HCT116 (cell line): ENCODE measurements at regions not wholly inside any gene's neighbourhood (a gene's known extent, or its start where the extent isn't known, plus 50 kb on each side); places are given as distances from the start of the nearest gene placed in this dataset.

Experiments used
- ATAC-seq: fragments of 200-7000 bp; cut with Tn5 transposase; 2 replicates; pipeline ENCODE4 v1.9.1; 2020; ENCODE audit warnings: mild to moderate bottlenecking, moderate library complexity
- BruUV-seq: library from RNA; stranded (reverse); fragments of 400-500 nt; replicated peaks from 2 replicates; lab custom pipeline; 2021; lab: Mats Ljungman, UMichigan
- CTCF ChIA-PET: fragments of 300-600 bp; sonication (Branson Sonifier 250); formaldehyde crosslinking; loops from one replicate; lab custom pipeline; 2021; ENCODE audit warnings: antibody characterized with exemption; lab: Charles Lee
- POLR2A ChIA-PET: fragments of 300-600, 350-600 bp; sonication (Branson Sonifier 250); formaldehyde crosslinking; loops from one replicate; lab custom pipeline; 2021; ENCODE audit warnings: antibody characterized with exemption; lab: Charles Lee
- RAD21 ChIA-PET, 2 experiments: fragments of 300-600 bp; sonication (Branson Sonifier 250); formaldehyde crosslinking; loops; one replicate each; lab custom pipeline; 2023; ENCODE audit warnings: low total read pairs in 2 of 2; ENCODE audit not compliant: uncharacterized antibody in 2 of 2, unreplicated experiment in 2 of 2, low non-redundant PET in 1 of 2; lab: Charles Lee
- DNase-seq: peaks from one replicate; pipeline ENCODE4 v3.0.0-alpha.2; 2010; ENCODE audit warnings: low read depth, low spot score
- H2AFZ ChIP-seq: fragments of 200-600 bp; shearing (Covaris generic), sonication (generic); 2 replicates; pipeline ENCODE4 v1.6.1; 2017; ENCODE audit warnings: low read depth, mixed run types, mixed read lengths, antibody characterized with exemption, low read length; ENCODE audit not compliant: poor library complexity, severe bottlenecking
- H3K27ac ChIP-seq: 2 replicates; pipeline ENCODE4 v1.5.1; 2012; ENCODE audit warnings: low read depth, low read length
- H3K27me3 ChIP-seq: fragments of 200-600 bp; sonication (generic); 2 replicates; pipeline ENCODE4 v1.6.1; 2016; ENCODE audit warnings: mixed run types, low read length, mixed read lengths; ENCODE audit not compliant: insufficient read depth
- H3K36me3 ChIP-seq, 2 experiments: fragments of 200-500 bp in 1 of 2; fragments of 200-600 bp in 1 of 2; sonication (Bioruptor generic) in 1 of 2; sonication (generic) in 1 of 2; 2 replicates each; pipeline versions ENCODE4 v1.5.1 to v1.6.1; 2014 to 2016; ENCODE audit warnings: low read length in 2 of 2, inconsistent platforms in 1 of 2, mixed read lengths in 1 of 2, mixed run types in 1 of 2; ENCODE audit not compliant: insufficient read depth in 2 of 2, control insufficient read depth in 1 of 2
- H3K4me1 ChIP-seq, 2 experiments: fragments of 200-600 bp in 1 of 2; sonication (generic) in 1 of 2; 2 replicates each; pipeline versions ENCODE4 v1.5.1 to v1.6.1; 2012 to 2017; ENCODE audit warnings: low read length in 2 of 2, inconsistent platforms in 1 of 2, mild to moderate bottlenecking in 1 of 2, mixed read lengths in 1 of 2, mixed run types in 1 of 2, moderate library complexity in 1 of 2; ENCODE audit not compliant: insufficient read depth in 2 of 2, control insufficient read depth in 1 of 2
- H3K4me2 ChIP-seq: fragments of 200-600 bp; sonication (generic); 2 replicates; pipeline ENCODE4 v1.6.1; 2017; ENCODE audit warnings: mixed run types, low read length, mixed read lengths
- H3K4me3 ChIP-seq, 2 experiments: fragments of 200-600 bp in 1 of 2; sonication (generic) in 1 of 2; replicated peaks in 1 of 2; 2 replicates each; pipeline ENCODE4 v1.5.1; 2011 to 2016; ENCODE audit warnings: low read length in 2 of 2, control low read depth in 1 of 2, low read depth in 1 of 2, mild to moderate bottlenecking in 1 of 2, mixed read lengths in 1 of 2, mixed run types in 1 of 2
- H3K79me2 ChIP-seq: fragments of 200-600 bp; sonication (generic); 2 replicates; pipeline ENCODE4 v1.6.1; 2017; ENCODE audit warnings: mild to moderate bottlenecking, mixed run types, low read length, moderate library complexity, mixed read lengths; ENCODE audit not compliant: insufficient read depth
- H3K9ac ChIP-seq: fragments of 200-600 bp; sonication (generic); 2 replicates; pipeline ENCODE4 v1.6.1; 2016; ENCODE audit warnings: low read length, mixed read lengths
- H3K9me2 ChIP-seq: fragments of 200-600 bp; sonication (generic), shearing (Covaris generic); 2 replicates; pipeline ENCODE4 v1.6.1; 2017; ENCODE audit warnings: mixed run types, mild to moderate bottlenecking, moderate library complexity; ENCODE audit not compliant: insufficient read depth
- H3K9me3 ChIP-seq, 2 experiments: fragments of 200-500 bp in 1 of 2; fragments of 200-600 bp in 1 of 2; sonication (Bioruptor generic) in 1 of 2; sonication (generic) in 1 of 2; 2 replicates each; pipeline ENCODE4 v1.6.1; 2014 to 2017; ENCODE audit warnings: low read length in 2 of 2, mixed read lengths in 2 of 2, inconsistent platforms in 1 of 2, low read depth in 1 of 2, mild to moderate bottlenecking in 1 of 2, mixed run types in 1 of 2, moderate library complexity in 1 of 2; ENCODE audit not compliant: control insufficient read depth in 1 of 2, insufficient read depth in 1 of 2
- H4K20me1 ChIP-seq: fragments of 200-600 bp; sonication (generic), shearing (Covaris generic); 2 replicates; pipeline ENCODE4 v1.6.1; 2017; ENCODE audit warnings: mixed run types, mild to moderate bottlenecking, moderate library complexity; ENCODE audit not compliant: insufficient read depth
- ELF1 ChIP-seq: IDR thresholded peaks from 2 replicates; pipeline ENCODE4 v1.6.1; 2012; ENCODE audit warnings: low read depth, borderline replicate concordance
- EZH2 ChIP-seq: fragments of 200-600 bp; sonication (generic); IDR thresholded peaks from 2 replicates; pipeline ENCODE4 v1.6.1; 2017; ENCODE audit warnings: antibody characterized with exemption, mixed run types
- EZH2phosphoT487 ChIP-seq: fragments of 200-600 bp; IDR thresholded peaks from 2 replicates; pipeline ENCODE4 v1.6.1; 2018; ENCODE audit warnings: antibody characterized with exemption, borderline replicate concordance
- RAD21 ChIP-seq: IDR thresholded peaks from 2 replicates; pipeline ENCODE4 v1.6.1; 2012; ENCODE audit warnings: low read depth, mild to moderate bottlenecking
- SP1 ChIP-seq: IDR thresholded peaks from 2 replicates; pipeline ENCODE4 v1.6.1; 2012; ENCODE audit warnings: low read depth
- TCF7L2 ChIP-seq: IDR thresholded peaks from 2 replicates; pipeline ENCODE4 v1.7.0; 2011; ENCODE audit warnings: borderline replicate concordance, inconsistent platforms; ENCODE audit not compliant: insufficient read depth, insufficient read length; ENCODE audit errors: extremely low read depth
- ZNF274 ChIP-seq: fragments of 200-500 bp; sonication (Bioruptor generic); IDR thresholded peaks from 2 replicates; pipeline ENCODE4 v1.6.1; 2014; ENCODE audit warnings: mild to moderate bottlenecking, low read depth, low read length, inconsistent platforms
- intact Hi-C: fragments of 100-400 bp; cut with micrococcal nuclease; formaldehyde crosslinking; loops from 2 replicates; pipeline ENCODE4 v1.10.0; 2022
- TF ChIP-seq, protein P1 (sequence below): IDR thresholded peaks from 2 replicates; pipeline ENCODE4 v1.6.1; 2012; ENCODE audit warnings: low read depth

DNA sequence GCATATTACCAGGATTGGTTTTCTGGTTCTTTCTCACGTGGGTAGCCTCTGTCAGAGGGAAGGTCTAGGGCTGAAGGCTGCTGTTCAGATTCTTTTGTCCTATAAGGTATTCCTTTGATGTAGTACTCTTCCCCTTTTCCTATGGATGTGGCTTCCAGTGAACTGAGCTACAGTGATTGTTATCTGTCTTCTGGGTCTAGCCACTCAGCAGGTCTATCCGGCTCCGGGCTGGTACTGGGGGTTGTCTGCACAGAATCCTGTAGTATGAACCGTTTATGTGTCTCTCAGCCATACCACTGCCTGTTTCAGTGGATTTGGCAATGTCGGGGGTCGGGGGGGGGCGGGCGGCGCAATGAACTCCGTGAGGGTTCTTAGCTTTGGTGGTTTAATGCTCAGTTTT is 84.5 kb upstream of the C10orf90 start:
- ATAC-seq: no peak
- POLR2A ChIA-PET: no interaction called here
- Histone ChIP-seq H3K9ac (no peak overlapping the region), H3K9me2 (no peaks in the 10 kb centered on the region), H3K79me2 (no peaks in the 10 kb centered on the region), H3K4me2 (no peak overlapping the region), H3K4me1 (no peaks in the 10 kb centered on the region), H3K36me3 (no peaks in the 10 kb centered on the region), H3K9me3 (no peaks in the 10 kb centered on the region), H2AFZ (no peak overlapping the region), H3K27me3 (peaks cover 15% of the 10 kb centered on the region), H3K27ac (no peak overlapping the region), H3K4me3 (no peak overlapping the region), H4K20me1 (no peaks in the 10 kb centered on the region)
- intact Hi-C loops: no loop called here
- CTCF ChIA-PET: no interaction called here
- no peak for DNase-seq
- TF ChIP-seq RAD21: no peak
- no peak for TF ChIP-seq ELF1
- TF ChIP-seq SP1: no peak
- TF ChIP-seq, protein P1, sequence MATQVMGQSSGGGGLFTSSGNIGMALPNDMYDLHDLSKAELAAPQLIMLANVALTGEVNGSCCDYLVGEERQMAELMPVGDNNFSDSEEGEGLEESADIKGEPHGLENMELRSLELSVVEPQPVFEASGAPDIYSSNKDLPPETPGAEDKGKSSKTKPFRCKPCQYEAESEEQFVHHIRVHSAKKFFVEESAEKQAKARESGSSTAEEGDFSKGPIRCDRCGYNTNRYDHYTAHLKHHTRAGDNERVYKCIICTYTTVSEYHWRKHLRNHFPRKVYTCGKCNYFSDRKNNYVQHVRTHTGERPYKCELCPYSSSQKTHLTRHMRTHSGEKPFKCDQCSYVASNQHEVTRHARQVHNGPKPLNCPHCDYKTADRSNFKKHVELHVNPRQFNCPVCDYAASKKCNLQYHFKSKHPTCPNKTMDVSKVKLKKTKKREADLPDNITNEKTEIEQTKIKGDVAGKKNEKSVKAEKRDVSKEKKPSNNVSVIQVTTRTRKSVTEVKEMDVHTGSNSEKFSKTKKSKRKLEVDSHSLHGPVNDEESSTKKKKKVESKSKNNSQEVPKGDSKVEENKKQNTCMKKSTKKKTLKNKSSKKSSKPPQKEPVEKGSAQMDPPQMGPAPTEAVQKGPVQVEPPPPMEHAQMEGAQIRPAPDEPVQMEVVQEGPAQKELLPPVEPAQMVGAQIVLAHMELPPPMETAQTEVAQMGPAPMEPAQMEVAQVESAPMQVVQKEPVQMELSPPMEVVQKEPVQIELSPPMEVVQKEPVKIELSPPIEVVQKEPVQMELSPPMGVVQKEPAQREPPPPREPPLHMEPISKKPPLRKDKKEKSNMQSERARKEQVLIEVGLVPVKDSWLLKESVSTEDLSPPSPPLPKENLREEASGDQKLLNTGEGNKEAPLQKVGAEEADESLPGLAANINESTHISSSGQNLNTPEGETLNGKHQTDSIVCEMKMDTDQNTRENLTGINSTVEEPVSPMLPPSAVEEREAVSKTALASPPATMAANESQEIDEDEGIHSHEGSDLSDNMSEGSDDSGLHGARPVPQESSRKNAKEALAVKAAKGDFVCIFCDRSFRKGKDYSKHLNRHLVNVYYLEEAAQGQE: no peak
- TF ChIP-seq EZH2phosphoT487: no peak
- no peak for TF ChIP-seq ZNF274
- no peak for TF ChIP-seq TCF7L2
- no peak for TF ChIP-seq EZH2
- RAD21 ChIA-PET: no interaction called here
- BruUV-seq: no TSS peak
